ENCODE measurements at regions not wholly inside any gene's neighbourhood (a gene's known extent, or its start where the extent isn't known, plus 50 kb on each side); places are given as distances from the start of the nearest gene placed in this dataset.

DNA sequence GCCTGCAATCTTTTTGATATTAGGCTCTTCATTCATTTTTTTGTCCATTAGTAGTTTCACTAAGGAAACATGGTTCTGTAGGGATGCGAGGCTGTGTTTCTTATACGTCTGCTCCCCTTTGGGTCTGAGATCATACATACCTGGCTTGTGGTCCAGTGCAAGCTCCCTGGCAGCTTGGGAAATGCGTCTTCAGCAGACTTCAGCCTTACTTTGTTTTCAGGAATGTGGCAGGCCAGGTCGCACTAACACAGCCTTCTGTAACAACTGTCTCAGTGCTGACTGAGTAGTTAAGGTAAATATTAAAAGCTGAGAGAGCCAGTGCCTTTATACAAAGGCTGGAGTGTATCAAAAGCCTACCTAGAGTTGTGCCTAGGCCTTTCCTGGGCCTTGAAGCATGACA, 970.5 kb upstream of the EEF2KMT start:
- CTCF ChIA-PET, result no interaction called here
- POLR2A ChIA-PET, result no interaction called here

DNA sequence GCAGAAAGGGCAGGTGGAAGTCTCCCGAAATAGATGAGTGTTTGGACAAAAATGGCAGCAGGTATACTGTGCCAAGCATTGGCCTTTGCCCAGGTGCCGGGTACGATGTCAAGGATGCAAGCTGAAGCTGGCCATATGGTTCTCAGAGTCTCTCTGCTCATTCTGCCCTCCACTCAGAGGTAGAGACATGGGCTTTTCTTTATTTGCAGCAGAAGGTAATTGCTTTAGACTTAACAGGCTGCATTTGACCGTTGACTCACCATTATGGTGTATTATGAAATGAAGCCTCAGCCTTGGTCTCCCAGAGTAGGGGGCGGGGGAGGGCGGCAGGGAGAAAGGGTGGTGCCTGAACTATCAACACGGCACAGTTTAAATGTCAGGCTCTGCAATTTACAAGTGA, 969.1 kb upstream of the EEF2KMT start:
- ChIA-PET CTCF (no interaction called here), POLR2A (no interaction called here)

DNA sequence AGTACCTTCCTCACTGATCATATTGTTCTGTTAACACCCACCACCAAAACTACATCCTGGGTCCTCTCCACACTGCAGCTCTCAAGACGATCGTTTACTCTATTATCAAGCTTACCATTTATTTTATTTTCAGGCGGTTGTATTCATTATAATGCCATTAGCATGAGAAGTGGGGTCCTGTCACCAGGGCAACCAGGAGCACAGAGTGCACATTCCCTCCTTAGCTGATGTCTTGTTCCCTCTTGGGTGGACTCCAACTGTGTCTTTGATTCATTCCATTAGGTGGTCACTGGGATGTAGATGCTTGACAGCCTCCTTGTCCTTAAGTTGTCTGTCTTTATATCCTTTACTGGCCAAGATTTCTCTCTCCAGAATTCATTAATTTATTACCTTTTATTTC, 965.9 kb upstream of the EEF2KMT start:
- ChIA-PET POLR2A (interaction anchor here (0.5 kb wide), 1 partner anchor 1875 kb away, joined by 5 read pairs; no protein-coding TSS in a partner anchor), CTCF (no interaction called here)

DNA sequence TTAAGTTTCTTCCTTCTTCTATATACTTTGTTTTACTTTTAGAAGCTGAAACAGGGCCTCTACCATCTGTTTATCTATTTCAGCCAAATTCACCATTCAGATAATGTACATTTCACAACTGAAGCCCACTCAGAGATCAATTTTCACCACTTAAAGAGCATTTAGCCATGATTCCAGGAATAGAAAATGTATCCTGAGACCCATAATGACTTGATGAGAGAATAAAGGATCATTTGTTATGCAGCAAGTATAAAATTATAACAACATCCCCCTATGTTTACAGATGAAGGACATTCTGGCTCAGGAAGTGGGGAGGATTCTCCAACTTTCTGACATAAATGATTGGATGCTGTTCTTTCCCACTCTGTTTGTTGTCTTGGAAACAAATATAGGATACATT, 962.1 kb upstream of the EEF2KMT start:
- ChIA-PET POLR2A (no interaction called here), CTCF (no interaction called here)

DNA sequence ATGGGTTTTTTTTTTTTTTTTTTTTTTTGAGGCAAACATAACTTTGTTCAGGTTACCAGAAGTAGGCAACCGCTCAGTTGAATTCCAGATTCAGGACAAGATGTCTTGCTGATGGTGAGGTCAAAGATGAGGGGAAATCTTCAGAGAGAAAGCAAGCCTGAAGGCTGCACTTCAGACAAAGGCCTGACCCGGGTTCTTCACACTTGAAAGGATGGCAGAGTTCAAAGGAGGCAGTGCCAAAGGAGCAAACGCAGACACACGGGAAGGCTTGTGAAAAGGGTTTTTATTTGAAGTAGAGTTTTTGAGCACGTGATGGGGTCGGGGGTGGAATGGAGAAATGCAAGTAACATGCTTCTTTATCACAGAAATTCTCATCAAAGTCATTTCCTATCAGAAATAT, 960.2 kb upstream of the EEF2KMT start:
- ChIA-PET CTCF (no interaction called here), POLR2A (no interaction called here)

DNA sequence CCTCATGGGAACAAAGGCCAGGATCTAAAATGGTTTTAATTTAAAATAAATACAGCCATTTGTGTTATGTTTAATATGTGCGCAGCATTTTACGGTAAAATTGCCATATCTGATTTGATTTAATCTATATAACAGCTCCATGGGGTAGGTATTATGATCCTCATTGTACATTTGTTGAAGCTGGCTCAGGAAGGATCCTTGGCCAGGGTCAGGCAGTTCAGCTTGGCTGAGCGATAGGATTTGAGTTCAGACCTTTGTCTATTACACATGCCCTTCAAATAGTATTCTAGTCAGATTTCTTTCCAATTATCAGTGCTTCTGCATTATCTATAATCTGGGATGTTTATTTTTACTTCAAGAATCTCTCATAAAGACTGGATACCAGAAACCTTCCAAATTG, 950.4 kb upstream of the EEF2KMT start:
- CTCF ChIA-PET, result no interaction called here
- POLR2A ChIA-PET, result no interaction called here

DNA sequence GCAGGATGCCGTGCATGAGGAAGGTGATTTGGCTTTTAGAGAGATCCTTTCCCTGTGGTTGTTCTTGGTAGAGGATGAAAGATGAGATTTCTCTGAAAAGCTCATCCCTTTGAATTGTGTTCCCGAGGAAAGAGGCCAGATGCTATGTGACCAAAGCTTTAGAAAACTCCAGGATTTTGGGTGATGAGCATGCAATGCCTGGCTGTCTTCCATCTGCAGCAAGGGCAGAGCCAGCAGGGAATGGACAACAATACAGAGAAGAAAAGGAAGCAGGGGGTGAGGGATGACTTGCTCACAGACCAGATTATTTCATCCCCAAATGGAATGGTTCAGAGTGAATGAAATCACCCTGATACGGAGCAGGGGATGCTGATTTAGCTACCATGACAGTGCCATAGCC, 949.7 kb upstream of the EEF2KMT start:
- CTCF ChIA-PET, result no interaction called here
- POLR2A ChIA-PET, result no interaction called here

DNA sequence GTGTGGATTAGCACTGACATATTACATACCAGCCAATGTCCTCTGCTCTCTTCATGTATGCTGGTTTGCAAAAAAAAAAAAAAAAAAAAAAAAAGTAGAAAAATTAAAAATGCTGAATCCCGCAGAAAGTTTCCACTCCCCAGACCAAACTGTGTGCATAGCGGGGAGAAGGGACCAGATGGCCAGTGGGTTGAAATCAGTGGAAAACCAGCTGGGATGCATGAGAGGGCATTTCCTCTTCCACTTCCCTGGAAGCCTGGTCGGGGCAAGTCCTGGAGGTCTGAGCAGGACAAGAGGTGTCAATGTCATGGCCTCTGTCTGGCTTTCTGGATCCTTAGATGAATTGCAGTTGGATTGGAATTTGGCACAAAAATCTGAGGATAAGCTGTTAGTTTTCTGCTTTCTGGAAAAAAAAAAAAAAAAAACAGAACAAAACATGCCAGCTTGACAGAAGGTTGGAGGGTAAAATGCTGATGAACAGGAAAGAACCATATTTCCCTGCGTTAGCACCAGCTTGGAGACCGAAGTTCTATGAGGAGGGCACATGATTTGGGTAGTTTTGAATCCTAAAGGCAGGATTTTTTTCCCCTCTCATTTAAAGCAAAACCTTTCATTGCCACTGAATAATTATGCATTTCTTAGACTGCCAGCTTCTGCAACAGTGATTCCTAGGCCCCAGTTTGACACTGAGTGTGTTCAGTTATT, 941.5 kb upstream of the EEF2KMT start:
- ChIA-PET CTCF (no interaction called here), POLR2A (no interaction called here)

DNA sequence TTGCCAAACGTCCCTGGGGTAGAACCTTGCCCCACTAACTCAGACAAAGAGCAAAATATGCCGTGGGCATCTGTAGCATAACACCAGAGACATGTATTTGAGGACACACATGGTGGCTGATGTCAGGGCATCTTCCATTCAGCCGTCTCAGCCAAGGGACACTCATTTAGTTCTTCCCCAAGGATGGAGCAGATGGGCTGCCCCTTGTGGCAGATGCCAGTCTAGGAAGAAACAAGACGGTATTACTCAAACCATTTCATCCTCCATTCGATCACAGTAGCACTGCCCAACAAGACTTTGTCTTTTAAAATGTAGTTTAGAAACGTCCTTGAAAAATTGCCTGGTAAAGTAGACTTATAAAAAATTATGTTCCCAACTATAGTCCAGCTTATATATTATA, 937.6 kb upstream of the EEF2KMT start:
- POLR2A ChIA-PET, result no interaction called here
- CTCF ChIA-PET, result no interaction called here

DNA sequence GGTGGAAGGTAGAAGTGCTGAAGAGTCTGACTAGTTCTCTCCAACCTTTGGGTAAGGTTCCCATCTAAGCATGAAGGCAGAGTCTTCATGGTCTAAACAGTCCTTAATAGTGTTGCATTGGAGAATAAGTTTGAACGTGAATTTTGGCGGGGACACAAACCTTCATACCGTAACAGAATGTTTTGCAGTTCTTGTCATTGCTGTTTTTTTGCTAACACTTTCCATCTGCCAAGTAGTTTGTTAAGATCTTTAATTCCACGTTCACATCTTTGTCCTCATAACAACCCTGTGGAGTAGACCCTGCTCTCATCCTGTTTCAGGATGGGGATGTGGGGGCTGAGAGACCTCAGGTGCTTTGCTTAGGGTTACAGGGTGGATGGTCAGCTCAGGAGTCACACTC, 936.9 kb upstream of the EEF2KMT start:
- ChIA-PET POLR2A (no interaction called here), CTCF (no interaction called here)

DNA sequence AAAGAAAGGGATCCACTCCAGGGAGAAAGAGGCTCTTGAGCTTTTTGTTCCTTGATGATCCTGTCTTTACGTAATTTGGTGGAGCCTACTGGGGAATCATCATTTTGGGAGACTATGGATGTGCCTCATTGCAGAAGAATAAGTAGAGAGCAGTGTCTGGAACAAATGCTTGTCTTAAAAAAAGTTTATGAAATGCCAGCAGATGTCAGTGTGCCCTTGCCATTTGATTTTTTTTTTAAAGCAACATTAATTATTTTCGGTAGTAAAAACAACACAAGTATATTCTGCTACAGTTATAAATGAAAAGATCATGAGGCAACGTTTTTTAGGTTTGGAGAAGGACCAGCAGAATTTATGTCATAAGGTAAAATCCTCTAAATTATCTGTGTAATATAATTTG, 934.8 kb upstream of the EEF2KMT start:
- CTCF ChIA-PET, result no interaction called here
- POLR2A ChIA-PET, result no interaction called here

DNA sequence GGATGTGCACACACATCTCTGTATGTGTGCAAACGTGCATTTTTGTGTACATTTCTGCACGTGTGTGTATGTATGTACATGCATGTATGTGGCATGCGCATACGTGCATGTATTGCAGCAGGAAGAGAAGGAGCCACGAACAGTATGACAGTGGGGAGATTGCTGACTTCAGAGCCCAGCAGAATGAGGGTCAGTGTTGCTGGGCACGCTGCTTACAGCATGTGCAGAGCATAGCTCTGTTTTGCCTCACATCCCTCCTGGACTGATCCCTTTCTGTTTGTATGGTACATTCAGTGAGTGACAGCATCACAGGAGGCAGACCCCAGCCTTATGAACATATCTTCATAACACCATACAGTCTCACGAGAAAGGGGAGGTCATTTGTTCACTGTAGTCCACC, 934.0 kb upstream of the EEF2KMT start:
- CTCF ChIA-PET, result no interaction called here
- POLR2A ChIA-PET, result no interaction called here

DNA sequence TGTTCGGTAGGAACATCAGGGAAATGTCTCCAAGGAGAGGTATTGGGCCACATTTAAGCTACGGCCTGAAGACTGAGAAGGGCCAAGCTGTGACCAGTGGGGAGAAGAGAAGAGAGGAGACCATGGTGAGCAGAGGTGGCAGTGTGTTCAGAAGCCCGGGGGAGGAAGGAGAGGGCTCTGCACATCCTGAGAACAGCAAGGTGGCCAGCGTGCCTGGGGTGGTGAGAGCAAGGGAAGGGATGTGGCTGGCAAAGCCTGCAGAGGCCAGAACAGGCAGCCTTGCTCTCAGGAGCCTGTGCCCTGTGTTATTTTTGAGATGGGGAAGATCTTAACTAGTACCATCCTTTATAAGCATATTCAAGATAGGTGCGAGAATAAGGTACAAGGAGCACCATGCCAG, 933.5 kb upstream of the EEF2KMT start:
- CTCF ChIA-PET, result no interaction called here
- POLR2A ChIA-PET, result no interaction called here

DNA sequence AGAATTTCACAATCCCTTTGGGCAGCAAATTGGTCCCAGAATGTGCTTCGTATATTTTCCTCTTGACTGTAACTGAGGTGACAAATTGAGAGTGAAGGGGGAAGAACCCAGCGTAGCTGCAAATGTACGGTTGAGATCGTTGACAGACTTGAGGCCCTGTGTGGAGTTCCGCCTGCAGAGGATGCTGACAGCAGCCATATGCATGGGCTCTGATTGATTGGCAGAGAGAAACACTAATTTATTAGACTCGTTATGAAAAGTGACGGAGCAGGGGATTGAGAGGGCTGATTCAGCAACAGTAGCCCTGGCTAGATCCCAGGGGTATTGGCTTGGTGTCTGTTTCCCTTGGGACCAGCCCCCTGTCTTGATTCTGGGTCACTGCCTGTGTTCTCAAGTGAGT, 930.1 kb upstream of the EEF2KMT start:
- CTCF ChIA-PET, result no interaction called here
- POLR2A ChIA-PET, result no interaction called here

DNA sequence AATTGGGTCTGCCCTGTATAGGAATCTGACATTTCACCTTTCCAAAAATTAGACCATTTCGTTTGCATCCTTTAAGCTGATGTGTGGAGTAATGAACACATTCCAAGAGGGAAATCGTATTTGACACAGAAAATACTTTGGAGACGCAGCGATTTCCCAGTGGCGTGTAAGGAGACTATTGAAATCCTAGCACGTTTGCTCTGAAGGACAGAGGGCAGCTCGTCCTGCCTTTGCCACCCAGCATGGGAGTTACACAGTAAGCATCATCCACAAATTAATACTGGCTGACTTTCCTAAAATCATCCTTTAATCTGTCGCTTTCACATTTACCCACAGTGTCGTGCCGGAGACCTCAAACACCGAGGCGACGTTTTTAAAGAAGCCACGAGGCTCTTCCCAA, 925.9 kb upstream of the EEF2KMT start:
- ChIA-PET POLR2A (no interaction called here), CTCF (no interaction called here)

DNA sequence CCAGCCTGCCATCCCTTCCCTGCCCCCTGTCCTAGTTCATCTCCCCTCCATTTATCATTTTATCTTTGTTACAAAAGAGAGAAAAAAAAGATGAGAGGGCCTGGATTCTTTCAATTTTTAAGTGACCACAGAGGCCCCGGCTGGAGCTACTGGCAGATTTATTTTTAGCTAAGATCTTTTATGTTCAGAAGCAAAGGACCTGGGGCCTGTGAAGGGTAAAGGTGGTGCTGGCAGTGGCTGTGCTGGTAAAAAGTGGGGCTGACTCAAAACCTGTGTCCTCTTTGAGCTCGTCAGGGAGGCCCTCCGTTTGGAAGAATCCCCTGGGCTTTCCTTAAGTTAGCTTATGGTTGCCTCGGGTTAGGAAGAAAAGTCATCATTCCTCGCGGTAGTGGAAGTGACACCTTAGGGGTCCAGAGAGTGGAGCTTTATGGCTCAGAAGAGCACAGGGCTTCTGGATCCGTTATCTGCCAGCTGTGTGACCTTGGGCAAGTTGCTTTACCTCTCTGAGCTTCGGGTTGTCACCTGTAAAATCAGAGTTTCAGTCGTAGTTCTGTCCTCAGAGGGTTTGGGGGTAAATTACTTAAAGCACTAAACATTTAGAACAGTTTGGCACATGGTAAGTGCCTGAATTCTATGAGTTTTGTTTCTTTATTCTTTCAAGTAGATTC, 923.8 kb upstream of the EEF2KMT start:
- ChIA-PET CTCF (no interaction called here), POLR2A (no interaction called here)

DNA sequence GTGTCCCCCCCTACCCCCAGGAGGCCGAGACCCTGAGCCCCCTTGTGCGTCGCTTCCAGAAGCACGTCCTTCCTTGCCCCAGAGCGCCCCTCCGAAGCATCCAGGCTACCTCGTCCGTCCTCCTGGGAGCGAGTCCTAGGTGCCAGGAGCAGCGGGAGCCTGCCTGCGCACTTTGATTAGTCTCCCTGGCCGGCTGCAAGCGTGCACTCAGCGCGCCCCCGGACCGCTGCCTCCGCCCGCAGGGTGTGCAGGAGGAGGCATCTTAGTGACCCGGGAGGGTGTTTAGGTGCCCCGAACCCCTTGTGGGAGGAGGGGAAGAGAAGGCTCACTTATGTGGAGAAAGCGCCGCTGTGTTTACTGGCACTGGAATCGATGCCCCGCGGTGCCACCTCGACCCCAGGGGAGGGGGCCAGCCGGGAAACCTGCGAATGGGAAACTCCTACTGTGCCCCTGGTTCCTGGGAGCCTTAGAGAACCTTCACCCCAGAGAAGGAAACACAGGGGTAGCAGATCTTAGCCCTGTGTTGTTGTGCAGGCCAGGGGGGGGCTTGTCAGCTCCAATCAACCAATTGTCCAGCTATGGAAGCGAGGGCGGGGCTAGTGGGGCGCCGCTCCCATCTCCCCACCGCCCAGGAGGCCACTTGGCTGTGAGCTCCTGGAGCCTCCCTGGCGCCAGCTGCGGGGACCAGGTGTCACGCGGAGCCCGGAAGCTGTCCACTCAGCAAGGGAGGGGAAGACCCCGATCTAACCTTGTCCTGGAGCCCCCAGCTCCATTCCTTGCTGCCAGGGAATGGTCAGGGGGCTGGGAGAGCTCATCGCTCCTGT, 922.8 kb upstream of the EEF2KMT start:
- POLR2A ChIA-PET, result no interaction called here

DNA sequence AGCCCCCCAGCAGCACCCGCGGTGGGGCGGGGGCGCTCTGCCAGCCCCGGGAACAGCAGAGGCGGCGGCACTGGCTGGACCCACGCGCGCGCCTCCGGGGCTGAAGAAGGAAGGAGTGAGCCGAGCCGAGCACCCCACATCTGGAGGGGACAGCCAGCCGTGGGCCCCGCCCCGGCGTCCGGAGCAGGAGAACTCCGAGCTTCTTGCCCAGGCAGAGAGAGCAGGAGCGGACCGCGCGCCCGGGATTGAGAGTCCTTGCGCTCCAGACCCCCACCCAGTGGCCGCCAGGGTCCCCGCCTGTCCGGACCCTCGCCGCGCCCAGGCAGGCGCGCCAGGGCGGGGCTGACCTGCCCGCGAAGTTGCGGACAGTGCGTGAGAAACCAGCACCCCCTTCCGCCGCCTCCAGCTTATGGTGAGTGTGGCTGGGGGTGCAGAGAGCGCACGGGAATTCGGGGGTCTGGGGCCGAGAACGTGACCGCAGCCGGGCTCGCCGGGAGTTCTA, 921.9 kb upstream of the EEF2KMT start:
- CTCF ChIA-PET, result no interaction called here
- POLR2A ChIA-PET, result no interaction called here

More for the DNA sequence above, 922.8 kb upstream of the EEF2KMT start:
- CTCF ChIA-PET, result no interaction called here

DNA sequence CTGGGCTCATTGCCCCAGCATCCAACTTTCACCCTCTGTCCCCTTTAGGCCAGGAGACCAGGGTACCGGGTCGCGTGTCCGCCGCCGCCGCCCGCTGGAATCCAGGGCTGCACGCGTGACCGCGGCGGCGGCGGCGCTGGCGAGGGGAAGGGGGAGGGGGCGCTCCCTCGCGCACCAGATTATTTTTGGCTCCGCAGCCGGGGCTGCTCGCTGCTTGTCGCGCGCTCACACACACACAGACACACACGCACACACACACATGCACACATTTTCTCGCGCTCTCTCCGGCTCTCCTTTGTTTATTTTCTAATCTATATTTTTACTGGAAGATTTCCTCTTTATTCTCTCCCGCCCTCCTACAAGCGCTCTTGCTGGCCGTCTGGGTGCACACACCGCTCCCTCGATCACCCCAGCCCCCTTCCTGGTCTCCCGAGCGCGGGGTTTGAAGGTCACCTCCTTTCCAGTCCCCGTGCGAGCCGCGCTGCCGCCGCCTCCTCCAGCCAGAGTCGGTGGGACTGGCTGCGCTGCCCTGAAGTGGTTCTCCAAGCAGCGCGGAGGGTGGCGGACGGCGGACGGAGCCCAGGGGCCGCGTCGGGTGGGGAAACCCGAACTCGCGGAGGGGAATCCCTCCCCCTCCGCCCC, 921.4 kb upstream of the EEF2KMT start:
- CTCF ChIA-PET, result no interaction called here
- POLR2A ChIA-PET, result no interaction called here

DNA sequence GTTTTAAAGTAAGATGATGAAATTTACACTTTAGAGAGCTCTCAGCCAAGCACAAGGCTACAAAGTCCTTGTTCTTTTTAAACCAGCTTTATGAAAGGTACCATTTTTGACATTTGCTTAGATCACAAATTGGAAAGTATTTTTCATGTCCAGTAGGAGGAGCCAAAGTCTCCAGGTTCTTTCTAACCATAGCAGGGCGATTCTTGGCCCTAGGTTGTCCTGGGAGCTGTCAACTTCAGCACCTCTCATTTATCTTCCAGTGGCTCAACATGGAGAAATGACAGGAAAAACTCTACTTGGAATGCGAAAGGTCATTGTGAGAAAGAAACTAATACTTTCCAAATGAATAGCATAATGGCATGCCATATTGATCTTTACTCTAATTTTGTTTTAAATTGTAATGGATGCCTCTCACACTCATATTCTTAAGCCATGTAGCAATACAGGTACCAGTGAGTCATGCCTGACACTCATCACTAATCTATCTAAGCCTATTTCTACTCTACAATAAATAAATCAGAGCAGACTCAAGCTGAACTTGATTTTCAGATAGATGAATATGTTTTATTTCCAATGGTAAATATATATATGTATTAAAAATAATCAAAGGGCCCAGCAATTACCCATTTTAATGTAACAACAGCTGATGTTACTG, 919.1 kb upstream of the EEF2KMT start:
- ChIA-PET CTCF (no interaction called here), POLR2A (no interaction called here)
